ENCODE measurements at regions not wholly inside any gene's neighbourhood (a gene's known extent, or its start where the extent isn't known, plus 50 kb on each side); places are given as distances from the start of the nearest gene placed in this dataset.

DNA sequence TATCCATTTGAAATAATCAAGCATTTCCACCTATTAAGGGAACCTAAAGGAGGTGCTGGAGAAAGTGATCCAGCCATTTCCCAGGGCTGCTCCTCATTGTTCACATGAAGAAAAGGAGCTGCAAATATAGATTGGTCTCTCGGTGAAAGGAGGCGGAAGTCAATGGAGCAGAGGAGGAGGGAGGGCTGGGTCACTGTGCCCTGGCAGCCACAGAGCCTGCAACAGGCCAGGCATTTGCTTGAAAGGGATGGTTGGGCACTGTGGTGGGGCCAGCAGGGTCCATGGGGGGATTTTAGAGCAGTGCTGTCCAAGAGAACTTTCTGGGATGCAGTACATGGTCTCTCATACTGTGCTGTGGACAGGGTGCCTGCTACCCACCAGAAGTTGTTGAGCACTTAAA is 173.2 kb downstream of the CYLD start:
- Histone ChIP-seq H3K9me3 (ENCODE audit: control insufficient read depth, insufficient read depth, low read length) (no peaks in the 10 kb centered on the region), H3K4me3 (ENCODE audit: low read length) (no peak overlapping the region), H3K36me3 (ENCODE audit: control insufficient read depth, insufficient read depth, low read length) (no peaks in the 10 kb centered on the region), H3K27ac (ENCODE audit: low read length) (no peak overlapping the region), H3K4me1 (ENCODE audit: control insufficient read depth, insufficient read depth, low read length) (no peaks in the 10 kb centered on the region), H3K27me3 (ENCODE audit: control insufficient read depth, insufficient read depth, low read length) (no peaks in the 10 kb centered on the region)
- no peaks in the 10 kb centered on the region for H3K36me3 Mint-ChIP-seq
- TF ChIP-seq, protein P1, sequence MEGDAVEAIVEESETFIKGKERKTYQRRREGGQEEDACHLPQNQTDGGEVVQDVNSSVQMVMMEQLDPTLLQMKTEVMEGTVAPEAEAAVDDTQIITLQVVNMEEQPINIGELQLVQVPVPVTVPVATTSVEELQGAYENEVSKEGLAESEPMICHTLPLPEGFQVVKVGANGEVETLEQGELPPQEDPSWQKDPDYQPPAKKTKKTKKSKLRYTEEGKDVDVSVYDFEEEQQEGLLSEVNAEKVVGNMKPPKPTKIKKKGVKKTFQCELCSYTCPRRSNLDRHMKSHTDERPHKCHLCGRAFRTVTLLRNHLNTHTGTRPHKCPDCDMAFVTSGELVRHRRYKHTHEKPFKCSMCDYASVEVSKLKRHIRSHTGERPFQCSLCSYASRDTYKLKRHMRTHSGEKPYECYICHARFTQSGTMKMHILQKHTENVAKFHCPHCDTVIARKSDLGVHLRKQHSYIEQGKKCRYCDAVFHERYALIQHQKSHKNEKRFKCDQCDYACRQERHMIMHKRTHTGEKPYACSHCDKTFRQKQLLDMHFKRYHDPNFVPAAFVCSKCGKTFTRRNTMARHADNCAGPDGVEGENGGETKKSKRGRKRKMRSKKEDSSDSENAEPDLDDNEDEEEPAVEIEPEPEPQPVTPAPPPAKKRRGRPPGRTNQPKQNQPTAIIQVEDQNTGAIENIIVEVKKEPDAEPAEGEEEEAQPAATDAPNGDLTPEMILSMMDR (IDR thresholded peaks at IDR 0.05) = no peak
- no peak for ATAC-seq
- intact Hi-C loops (cut with micrococcal nuclease) = no loop called here
- H3K27me3 Mint-ChIP-seq (ENCODE audit: low read depth in 2 of 2) = peaks cover 14 to 40% of the 10 kb centered on the region in 2 donors
- no peak for DNase-seq
- no peaks in the 10 kb centered on the region for H3K9me3 Mint-ChIP-seq
- H3K27ac Mint-ChIP-seq = no peak overlapping the region
- H3K4me3 Mint-ChIP-seq = no peak overlapping the region
- H3K4me1 Mint-ChIP-seq = no peaks in the 10 kb centered on the region
- WGBS (ENCODE audit: insufficient coverage) = 87% methylated on average over 2 of the region's 2 CpGs

DNA sequence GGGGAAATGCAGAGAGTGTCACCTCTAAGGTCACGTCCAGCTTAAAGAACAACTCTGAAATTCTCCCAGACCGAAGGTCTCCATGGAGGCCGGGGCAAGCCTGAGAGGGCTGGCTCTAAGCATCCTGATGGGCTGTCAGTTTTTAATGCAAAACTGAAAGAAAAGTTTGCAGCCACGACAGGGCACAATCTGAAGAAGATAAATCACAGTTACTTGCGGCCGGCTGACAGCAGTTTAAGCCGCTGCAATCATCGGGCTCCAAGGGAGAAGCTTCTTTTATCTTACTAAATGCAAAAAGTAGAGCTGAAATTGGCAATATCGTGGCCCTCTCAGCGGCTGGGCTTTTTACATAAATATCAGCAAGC is 168.8 kb downstream of the CYLD start:
- Histone ChIP-seq H3K4me1 (ENCODE audit: control insufficient read depth, insufficient read depth, low read length) (no peaks in the 10 kb centered on the region), H3K4me3 (ENCODE audit: low read length) (no peak overlapping the region), H3K9me3 (ENCODE audit: control insufficient read depth, insufficient read depth, low read length) (no peaks in the 10 kb centered on the region), H3K36me3 (ENCODE audit: control insufficient read depth, insufficient read depth, low read length) (no peaks in the 10 kb centered on the region), H3K27ac (ENCODE audit: low read length) (no peak overlapping the region), H3K27me3 (ENCODE audit: control insufficient read depth, insufficient read depth, low read length) (no peaks in the 10 kb centered on the region)
- TF ChIP-seq, protein P1 (IDR thresholded peaks at IDR 0.05) = no peak
- H3K27me3 Mint-ChIP-seq (ENCODE audit: low read depth in 2 of 2) = peaks cover 14 to 60% of the 10 kb centered on the region in 2 donors
- DNase-seq = no peak
- no peak overlapping the region for H3K27ac Mint-ChIP-seq
- H3K9me3 Mint-ChIP-seq = no peaks in the 10 kb centered on the region
- WGBS (ENCODE audit: insufficient coverage) = 67% methylated on average over 10 of the region's 10 CpGs
- no peaks in the 10 kb centered on the region for H3K4me1 Mint-ChIP-seq
- H3K4me3 Mint-ChIP-seq = no peak overlapping the region
- intact Hi-C loops (cut with micrococcal nuclease) = no loop called here
- no peak for ATAC-seq
- H3K36me3 Mint-ChIP-seq = no peaks in the 10 kb centered on the region

DNA sequence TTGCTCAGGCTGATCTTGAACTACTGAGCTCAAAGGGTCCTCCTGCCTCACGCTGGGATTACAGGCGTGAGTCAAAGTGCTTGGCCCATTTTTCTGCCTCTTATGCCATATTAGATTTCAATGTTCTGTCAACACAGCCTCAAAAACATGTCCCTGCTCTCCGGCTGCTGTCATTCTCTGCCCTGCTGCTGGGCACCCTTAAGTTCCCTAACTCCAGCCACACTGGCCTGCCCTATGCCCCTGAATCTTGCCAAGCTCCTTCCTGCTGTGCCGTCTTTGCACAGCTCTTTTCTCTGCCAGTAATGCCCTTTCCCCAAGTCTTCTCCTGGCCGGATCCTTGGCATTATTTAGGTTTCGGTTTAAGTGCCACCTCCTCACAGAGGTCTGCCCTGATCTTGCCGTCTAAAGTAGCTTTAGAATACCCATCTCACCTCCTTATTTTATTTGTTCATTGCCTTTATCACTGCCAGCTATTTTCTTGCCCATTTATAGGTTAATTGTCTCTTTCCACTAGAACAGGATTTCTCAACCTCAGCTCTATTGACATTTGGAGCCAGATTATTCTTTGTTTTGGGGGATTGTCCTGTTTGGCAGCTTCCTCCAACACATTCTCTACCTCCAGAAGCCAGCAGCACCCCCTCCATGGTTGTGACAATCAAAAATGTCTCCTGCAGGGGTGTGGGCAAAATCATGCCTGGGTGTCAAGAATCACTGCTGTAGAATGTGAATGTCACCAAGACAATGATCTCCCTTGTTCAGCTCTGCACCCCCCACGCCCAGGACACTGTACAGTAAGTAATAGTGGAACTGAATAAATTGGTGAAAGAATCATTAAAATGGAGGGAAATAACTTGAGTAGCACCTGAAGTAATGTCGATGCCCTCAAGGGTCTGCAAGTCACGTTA is 168.2 kb downstream of the CYLD start:
- Histone ChIP-seq H3K4me1 (ENCODE audit: control insufficient read depth, insufficient read depth, low read length) (no peaks in the 10 kb centered on the region), H3K27me3 (ENCODE audit: control insufficient read depth, insufficient read depth, low read length) (no peaks in the 10 kb centered on the region), H3K27ac (ENCODE audit: low read length) (no peak overlapping the region), H3K4me3 (ENCODE audit: low read length) (no peak overlapping the region), H3K36me3 (ENCODE audit: control insufficient read depth, insufficient read depth, low read length) (no peaks in the 10 kb centered on the region), H3K9me3 (ENCODE audit: control insufficient read depth, insufficient read depth, low read length) (no peaks in the 10 kb centered on the region)
- ATAC-seq = no peak
- DNase-seq = no peak
- intact Hi-C loops (cut with micrococcal nuclease) = no loop called here
- no peak overlapping the region for H3K4me3 Mint-ChIP-seq
- peaks cover 14 to 60% of the 10 kb centered on the region in 2 donors for H3K27me3 Mint-ChIP-seq (ENCODE audit: low read depth in 2 of 2)
- H3K9me3 Mint-ChIP-seq = no peaks in the 10 kb centered on the region
- TF ChIP-seq, protein P1 (IDR thresholded peaks at IDR 0.05) = no peak
- 83% methylated on average over 10 of the region's 10 CpGs for WGBS (ENCODE audit: insufficient coverage)
- no peaks in the 10 kb centered on the region for H3K4me1 Mint-ChIP-seq
- H3K27ac Mint-ChIP-seq = no peak overlapping the region
- no peaks in the 10 kb centered on the region for H3K36me3 Mint-ChIP-seq

DNA sequence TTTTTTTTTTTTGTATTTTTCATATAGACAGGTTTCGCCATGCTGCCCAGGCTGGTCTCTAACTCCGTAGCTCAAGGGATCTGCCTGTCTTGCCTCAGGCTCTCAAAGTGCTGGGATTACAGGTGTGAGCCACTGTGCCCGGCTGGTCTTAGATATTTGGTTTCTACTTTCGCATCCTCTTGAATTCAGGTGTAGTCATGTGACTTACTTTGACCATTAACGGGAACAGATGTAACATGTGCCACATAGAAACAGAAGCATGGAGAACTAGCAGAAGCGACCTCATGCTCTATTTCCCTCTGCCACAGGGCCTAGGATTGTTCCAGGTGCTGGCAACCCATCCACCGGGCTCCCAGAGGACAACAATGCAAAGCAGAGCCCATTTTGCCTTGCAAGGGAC is 166.6 kb downstream of the CYLD start:
- DNase-seq = no peak
- ATAC-seq = no peak
- Mint-ChIP-seq H3K36me3 (no peaks in the 10 kb centered on the region), H3K27ac (no peak overlapping the region), H3K4me1 (no peaks in the 10 kb centered on the region), H3K4me3 (no peak overlapping the region), H3K27me3 (ENCODE audit: low read depth in 2 of 2) (peaks cover 9 to 46% of the 10 kb centered on the region in 2 donors), H3K9me3 (no peaks in the 10 kb centered on the region)
- Histone ChIP-seq H3K4me3 (ENCODE audit: low read length) (no peak overlapping the region), H3K36me3 (ENCODE audit: control insufficient read depth, insufficient read depth, low read length) (no peaks in the 10 kb centered on the region), H3K27me3 (ENCODE audit: control insufficient read depth, insufficient read depth, low read length) (no peaks in the 10 kb centered on the region), H3K9me3 (ENCODE audit: control insufficient read depth, insufficient read depth, low read length) (no peaks in the 10 kb centered on the region), H3K4me1 (ENCODE audit: control insufficient read depth, insufficient read depth, low read length) (no peaks in the 10 kb centered on the region), H3K27ac (ENCODE audit: low read length) (no peak overlapping the region)
- WGBS (ENCODE audit: insufficient coverage) = 77% methylated on average over 7 of the region's 7 CpGs
- TF ChIP-seq, protein P1 (IDR thresholded peaks at IDR 0.05) = no peak
- intact Hi-C loops (cut with micrococcal nuclease) = no loop called here
